GM12892 (cell line): ENCODE measurements at regions not wholly inside any gene's neighbourhood (a gene's known extent, or its start where the extent isn't known, plus 50 kb on each side); places are given as distances from the start of the nearest gene placed in this dataset.

Source experiments
- POLR2A ChIP-seq: IDR thresholded peaks from 2 replicates; pipeline ENCODE4 v1.6.1; 2011; ENCODE audit warnings: low read depth, low read length, control low read depth
- POLR2AphosphoS5 ChIP-seq: IDR thresholded peaks from 2 replicates; pipeline ENCODE4 v1.6.1; 2011; ENCODE audit warnings: low read depth, low read length, control low read depth
- TAF1 ChIP-seq: IDR thresholded peaks from 2 replicates; pipeline ENCODE4 v1.6.1; 2011; ENCODE audit warnings: low read depth, mild to moderate bottlenecking, control low read depth, low read length, borderline replicate concordance

- TF ChIP-seq POLR2AphosphoS5 (no peak), POLR2A (no peak), TAF1 (no peak)
Observed at GRCh38 chr1:78408810-78409209, 82.0 kb upstream of the PTGFR start.
